Neural cell (in vitro differentiated cells): ENCODE measurements at regions not wholly inside any gene's neighbourhood (a gene's known extent, or its start where the extent isn't known, plus 50 kb on each side); places are given as distances from the start of the nearest gene placed in this dataset.

Experiments
- MXI1 ChIP-seq: fragments of 450-650 bp; conservative IDR thresholded peaks from 2 replicates; pipeline ENCODE4 v1.6.1; 2014; ENCODE audit warnings: antibody characterized with exemption, mild to moderate bottlenecking; ENCODE audit not compliant: poor library complexity, severe bottlenecking
- POLR2AphosphoS5 ChIP-seq: IDR thresholded peaks from 2 replicates; pipeline ENCODE4 v1.6.1; 2012
- SMC3 ChIP-seq: fragments of 450-650 bp; conservative IDR thresholded peaks from 2 replicates; pipeline ENCODE4 v1.6.1; 2014; ENCODE audit warnings: antibody characterized with exemption, mild to moderate bottlenecking, moderate library complexity; ENCODE audit not compliant: poor library complexity
- TF ChIP-seq, protein P1 (sequence below): IDR thresholded peaks from 2 replicates; pipeline ENCODE4 v1.6.1; 2012; ENCODE audit warnings: borderline replicate concordance

DNA sequence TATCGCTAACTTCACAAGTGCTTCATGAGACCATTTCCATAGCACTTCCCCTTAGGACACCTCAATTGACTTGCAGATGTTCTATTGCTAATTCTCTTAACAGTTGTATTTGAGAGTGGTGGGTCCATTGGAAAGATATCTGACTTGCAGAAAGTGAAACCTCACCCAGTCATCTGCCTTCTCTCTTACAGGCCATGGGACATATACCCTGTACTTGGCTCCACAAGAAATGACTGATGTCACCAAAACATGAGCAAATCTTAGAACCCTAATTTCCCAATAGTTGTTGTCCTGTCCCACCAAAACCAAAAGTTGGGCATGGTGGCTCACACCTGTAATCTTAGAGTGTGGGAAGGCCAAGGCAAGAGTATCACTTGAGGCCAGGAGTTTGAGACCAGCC, 101.9 kb upstream of the MAML3 start:
- TF ChIP-seq POLR2AphosphoS5 (no peak), MXI1 (no peak), SMC3 (no peak)
- TF ChIP-seq, protein P1, sequence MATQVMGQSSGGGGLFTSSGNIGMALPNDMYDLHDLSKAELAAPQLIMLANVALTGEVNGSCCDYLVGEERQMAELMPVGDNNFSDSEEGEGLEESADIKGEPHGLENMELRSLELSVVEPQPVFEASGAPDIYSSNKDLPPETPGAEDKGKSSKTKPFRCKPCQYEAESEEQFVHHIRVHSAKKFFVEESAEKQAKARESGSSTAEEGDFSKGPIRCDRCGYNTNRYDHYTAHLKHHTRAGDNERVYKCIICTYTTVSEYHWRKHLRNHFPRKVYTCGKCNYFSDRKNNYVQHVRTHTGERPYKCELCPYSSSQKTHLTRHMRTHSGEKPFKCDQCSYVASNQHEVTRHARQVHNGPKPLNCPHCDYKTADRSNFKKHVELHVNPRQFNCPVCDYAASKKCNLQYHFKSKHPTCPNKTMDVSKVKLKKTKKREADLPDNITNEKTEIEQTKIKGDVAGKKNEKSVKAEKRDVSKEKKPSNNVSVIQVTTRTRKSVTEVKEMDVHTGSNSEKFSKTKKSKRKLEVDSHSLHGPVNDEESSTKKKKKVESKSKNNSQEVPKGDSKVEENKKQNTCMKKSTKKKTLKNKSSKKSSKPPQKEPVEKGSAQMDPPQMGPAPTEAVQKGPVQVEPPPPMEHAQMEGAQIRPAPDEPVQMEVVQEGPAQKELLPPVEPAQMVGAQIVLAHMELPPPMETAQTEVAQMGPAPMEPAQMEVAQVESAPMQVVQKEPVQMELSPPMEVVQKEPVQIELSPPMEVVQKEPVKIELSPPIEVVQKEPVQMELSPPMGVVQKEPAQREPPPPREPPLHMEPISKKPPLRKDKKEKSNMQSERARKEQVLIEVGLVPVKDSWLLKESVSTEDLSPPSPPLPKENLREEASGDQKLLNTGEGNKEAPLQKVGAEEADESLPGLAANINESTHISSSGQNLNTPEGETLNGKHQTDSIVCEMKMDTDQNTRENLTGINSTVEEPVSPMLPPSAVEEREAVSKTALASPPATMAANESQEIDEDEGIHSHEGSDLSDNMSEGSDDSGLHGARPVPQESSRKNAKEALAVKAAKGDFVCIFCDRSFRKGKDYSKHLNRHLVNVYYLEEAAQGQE: no peak
